ACHN (cell line): ENCODE measurements at regions not wholly inside any gene's neighbourhood (a gene's known extent, or its start where the extent isn't known, plus 50 kb on each side); places are given as distances from the start of the nearest gene placed in this dataset.
A peak's percentile ranks its signal among the peaks of the same experiment; 100 is the strongest.
"Not testable (repeated sequence)": the region's sequence is repeated elsewhere in the genome, so short reads cannot be mapped to it uniquely, and the experiment has no call there.

Experiments
- DNase-seq: peaks from one replicate; pipeline ENCODE4 v3.0.0-alpha.2; 2015
- in situ Hi-C: cut with HindIII; loops from 2 replicates; pipeline ENCODE4 v1.10.0; 2017; ENCODE audit warnings: low sequenced_read_pairs, low pct_ligation_motif_present, low pct_unique_long_range_greater_than_20kb

DNA sequence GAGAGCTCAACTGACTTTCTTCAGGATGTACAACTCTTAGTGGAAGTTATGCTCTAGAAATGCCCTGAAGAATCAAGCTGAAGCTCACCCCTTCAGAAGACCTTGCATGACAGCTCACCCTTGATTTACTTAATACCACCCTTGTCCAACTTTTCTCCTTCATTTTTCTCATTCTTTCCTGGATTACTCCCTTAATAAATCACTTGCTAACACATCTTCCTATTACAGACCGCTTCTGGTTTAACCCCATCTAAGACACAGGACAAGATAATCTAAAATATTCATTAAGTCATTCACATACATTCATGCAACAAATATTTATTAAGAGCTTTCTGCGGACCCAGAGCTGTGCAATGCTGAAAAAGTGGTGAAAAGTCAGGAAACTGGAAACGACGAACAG is 630.7 kb upstream of the RORB start:
- in situ Hi-C loops, result no loop called here
- DNase-seq, result no peak

DNA sequence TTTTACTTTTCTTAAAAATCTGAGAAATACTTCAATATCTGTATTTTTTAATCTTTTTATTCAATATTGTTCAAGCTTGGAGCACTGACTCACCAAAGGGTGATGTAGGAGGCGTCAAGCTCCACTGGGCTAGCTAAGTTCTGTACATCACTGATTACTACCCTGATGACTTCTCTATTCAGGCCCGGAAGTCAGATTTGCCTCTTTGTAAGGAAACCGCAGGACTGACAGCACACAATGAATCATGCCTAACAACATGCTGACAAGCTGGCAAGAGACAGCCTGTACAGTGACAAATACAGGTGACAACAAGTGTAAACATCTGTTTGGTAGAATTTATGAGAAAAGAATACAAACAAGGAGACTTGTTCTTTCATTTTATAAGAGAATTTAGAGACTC is 627.9 kb upstream of the RORB start:
- DNase-seq, result peak; percentile 92
- in situ Hi-C loops, result no loop called here

DNA sequence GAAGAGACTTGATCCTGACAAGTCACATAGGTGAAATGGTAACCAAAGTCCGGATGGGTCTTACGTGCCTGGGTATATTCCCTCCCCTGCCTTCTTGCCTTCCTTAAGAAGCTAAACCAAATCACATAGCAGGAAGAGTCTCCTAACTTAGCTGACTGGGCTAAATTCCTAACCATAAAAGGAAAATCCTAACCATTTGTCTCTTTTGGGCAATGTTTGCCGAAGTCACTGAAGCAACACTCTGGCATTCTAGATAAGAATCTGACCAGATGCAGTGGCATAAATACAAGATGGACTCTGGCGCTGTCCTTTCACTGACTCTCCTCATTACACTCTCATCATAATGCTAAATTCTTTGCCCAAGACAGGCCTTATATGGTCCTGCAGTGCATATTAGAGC is 625.5 kb upstream of the RORB start:
- DNase-seq, result no peak
- in situ Hi-C loops, result no loop called here

DNA sequence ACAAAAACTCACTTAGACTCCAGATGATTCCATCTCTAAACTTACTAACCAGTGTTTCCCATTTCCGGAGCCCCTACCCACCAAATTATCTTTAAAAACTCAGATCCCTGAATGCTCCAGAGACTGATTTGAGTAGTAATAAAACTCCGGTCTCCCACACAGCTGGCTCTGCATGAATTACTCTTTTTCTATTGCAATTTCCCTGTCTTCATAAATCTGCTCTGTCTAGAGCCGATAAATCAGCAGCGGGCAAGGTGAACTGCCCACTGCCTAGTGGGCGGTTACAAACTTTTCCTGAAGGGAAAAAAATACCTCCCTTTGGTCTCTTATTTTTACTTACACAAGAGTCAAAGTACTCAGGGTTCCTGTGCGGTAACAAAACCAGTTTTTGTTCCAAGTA is 624.4 kb upstream of the RORB start:
- no peak for DNase-seq
- in situ Hi-C loops, result no loop called here

DNA sequence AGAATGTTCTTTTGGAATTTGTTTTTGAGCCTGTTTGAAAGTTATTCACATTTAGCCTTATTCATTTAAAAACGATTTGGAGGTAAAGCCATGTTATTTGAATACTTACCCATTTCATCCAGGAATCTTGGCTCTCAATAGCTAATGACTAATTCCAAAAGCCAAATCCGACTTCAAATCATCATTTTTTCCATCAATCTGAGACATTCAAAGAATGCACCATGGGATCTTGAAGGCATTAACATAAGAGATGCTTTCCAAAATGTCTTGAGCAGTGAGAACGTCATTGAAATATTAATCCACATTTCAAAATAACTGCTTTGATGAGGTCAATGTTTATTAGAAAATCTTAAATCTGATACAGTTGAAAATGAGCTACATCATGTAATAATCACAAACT is 617.0 kb upstream of the RORB start:
- in situ Hi-C loops, result no loop called here
- DNase-seq, result no peak

DNA sequence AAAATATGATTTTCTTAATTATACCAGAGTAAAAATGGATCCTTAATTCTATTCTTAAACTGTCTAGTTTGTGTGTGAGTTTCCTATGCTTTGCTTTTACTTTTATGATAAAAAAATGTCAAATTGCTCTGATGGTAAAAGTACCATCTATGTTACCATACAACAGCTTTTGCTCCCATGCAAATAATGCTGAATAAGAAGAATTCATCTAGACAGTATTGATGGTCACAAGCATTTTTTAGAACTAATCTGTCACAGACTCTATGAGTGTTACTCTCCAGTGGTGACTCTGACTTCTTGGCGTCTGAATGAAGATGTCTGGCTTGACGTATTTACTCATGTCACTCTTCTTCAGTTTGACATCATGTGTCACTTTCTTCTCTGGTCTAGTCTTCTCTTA is 608.1 kb upstream of the RORB start:
- in situ Hi-C loops, result no loop called here
- no peak for DNase-seq

DNA sequence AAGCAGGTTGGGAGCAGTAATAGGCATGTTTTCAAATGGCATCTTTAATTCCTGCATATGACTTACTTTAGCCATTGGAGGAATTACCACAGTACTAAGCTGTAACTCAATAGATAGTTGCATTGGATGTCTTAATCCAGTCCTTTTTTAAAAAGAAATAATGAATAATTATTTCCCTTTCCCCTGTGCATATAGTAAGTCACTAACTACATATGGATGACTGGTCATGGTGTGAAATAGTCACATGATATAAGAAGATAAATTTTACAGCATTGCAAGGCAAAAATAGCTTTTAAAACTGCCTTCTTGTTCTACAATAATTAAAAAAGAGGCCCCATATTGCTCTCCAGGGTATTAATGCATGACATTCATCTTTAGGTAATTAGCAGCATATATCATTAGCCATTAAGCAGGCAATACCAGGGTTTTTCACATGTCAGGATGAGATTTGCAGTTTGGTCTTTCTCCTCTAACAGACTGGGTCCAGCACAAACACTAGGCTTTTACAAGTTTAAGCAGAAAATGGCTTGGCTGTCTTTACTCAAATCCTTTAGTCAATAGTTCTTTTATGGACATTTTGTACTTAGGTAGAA is 606.4 kb upstream of the RORB start:
- in situ Hi-C loops, result no loop called here
- DNase-seq, result no peak

DNA sequence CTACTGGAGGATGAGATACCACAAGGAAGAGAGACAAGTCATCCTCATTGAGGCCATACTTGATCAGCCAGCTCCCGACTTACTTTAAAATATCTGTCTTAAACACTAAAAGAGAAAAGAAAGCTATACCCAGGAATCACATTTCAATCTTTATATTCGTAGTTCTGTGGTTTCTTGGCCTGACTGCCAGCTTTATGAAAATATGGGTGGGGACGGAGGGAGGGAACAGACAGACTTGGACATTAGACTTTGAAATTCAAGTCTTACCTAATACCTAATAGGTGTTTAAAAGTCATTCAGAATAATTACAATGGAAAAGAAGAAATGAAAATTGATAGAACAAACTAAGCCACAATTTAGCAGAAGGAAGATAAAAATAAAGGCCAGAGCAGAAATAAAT is 604.8 kb upstream of the RORB start:
- in situ Hi-C loops, result no loop called here
- DNase-seq, result no peak

DNA sequence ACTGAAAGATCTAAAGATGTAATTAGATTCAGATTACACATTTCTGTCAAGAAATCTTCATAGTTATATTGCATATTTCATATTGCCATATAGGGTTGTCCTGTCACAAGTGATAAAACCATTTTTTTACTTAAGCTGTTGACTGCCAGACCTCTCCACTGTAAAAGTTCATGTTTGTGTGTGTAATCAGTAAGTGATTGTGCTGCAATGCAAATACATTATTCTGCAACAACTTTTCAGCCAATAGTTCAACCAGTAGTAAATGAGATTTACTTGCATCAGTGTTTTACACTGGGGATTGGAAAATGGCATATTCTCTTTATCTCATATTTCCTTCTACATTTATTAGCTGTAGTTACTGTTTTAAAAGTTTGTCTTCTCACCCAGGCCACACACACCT is 603.9 kb upstream of the RORB start:
- no peak for DNase-seq
- in situ Hi-C loops, result no loop called here

DNA sequence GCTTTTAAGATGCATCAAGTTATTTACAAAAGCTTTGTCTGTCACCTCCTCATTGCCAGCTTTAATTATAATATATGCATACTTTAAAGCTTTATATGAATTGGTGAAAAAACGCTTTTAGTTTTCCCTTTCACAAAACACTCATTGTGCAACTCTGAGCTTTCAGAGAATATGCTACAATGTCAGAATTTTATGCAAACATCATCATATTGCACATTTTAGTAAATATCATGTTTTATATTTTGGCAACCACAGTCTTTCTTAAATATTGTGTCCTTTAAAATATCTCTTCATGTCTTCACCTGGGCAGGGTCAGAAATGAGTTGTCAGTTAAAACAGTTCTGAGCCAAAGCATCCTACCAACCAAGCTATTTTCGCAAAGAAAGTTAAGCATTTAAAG is 601.1 kb upstream of the RORB start:
- no peak for DNase-seq
- in situ Hi-C loops, result no loop called here

DNA sequence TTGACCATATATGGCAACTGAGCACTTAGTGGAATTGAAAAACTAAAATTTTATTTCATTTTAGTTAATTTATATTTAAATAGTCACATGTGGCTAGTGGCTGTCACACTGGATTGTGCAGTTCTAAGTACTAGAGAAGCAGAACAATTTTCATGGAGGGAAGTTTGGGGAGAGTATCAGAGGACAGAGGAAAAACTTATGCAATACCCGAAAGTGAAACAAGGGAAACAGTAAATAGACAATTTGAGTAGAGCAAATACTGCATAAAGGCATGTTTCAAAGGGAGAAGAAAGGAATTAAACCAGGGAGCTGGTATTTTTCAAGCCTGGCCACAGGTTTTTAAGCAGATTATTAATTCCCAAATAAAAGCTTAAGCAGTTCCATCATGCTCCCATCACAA is 590.5 kb upstream of the RORB start:
- in situ Hi-C loops, result no loop called here
- no peak for DNase-seq

DNA sequence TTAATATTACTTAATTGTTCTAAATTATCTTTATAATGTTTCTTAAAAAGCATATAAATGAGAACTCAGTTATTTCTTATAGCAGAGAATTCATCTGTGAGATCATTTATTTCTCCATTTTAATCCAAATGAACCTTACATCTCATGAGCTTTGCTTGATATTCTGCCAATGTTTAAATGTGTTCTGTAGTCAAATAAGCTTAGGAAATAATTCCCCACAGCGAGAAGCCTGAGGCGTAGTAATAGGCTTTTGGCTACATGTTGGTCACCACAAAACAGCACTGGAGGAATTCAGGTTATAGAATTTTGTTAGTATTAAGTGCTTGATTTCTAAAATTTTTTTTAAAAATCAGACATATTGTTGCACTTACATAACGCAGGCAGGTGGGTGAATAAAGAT is 585.3 kb upstream of the RORB start:
- no peak for DNase-seq
- in situ Hi-C loops, result no loop called here

DNA sequence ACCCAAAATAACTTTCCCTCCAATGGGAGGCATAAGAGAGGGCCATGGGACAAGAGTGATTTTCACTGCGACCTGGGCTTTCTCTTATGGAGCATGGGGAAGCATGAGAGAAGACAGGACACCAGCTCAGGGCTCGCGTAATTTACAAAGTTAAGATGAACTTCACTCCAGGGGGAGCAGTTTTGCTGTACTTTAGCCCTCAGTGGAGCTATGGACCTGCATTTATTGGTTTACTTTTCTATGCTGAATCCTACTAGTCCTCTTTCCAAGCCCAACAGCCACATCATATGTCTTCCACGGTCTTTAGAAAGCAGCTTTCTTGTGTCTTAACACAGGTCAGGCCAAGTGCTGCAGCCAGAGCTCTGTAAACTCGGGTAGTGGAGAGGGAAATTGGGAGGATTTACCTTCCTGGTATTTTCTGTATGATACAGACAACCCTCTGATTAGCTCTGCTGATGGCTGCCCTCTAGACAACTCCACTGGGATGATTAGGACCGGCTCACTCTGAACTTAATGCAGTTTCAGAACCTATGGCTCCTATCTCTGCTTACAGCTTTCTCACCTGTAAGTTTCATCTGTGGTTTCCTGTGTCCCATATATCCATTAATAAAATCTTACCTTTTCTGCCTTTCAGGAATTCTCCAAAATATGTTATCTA is 581.0 kb upstream of the RORB start:
- in situ Hi-C loops, result no loop called here
- DNase-seq, result peak; percentile 38

DNA sequence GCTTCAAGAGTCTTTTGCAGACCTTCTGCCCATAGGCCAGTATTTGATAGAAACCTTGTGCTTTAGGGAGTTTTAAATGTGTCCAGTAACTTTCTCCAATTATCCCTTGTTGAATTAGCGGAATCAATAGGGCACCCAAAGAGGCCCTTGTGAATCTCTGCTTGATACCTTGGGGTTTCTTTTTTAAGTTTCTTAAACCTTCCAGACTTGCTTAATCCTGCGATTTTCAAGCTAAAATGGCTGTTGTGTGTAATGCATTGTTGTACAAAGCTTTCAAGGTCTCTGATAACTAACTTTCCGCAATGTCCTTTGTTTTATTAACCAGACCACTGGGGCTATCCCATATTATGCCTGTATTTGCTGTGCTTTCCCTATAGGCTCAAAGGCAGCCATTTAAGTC is 577.4 kb upstream of the RORB start:
- in situ Hi-C loops, result no loop called here
- DNase-seq, result no peak

DNA sequence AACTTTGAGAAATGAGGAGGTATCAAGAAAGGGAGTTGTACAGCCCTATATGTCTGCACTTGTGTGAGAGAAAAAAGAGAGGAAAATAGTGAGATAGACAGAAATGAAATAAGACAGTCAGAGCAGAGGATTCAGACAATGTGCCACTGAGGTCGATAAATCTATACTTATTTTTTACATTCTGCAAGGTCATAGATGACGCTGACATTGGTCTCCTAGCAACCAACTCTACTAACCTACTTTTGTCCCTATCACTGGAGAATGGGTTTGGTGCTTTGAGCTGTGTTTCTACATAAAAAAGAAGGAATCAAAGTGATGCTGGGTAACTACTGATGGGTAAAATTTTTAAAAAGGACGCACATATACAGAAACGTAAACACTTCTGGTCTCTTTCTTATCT is 573.3 kb upstream of the RORB start:
- in situ Hi-C loops, result no loop called here
- DNase-seq, result no peak

DNA sequence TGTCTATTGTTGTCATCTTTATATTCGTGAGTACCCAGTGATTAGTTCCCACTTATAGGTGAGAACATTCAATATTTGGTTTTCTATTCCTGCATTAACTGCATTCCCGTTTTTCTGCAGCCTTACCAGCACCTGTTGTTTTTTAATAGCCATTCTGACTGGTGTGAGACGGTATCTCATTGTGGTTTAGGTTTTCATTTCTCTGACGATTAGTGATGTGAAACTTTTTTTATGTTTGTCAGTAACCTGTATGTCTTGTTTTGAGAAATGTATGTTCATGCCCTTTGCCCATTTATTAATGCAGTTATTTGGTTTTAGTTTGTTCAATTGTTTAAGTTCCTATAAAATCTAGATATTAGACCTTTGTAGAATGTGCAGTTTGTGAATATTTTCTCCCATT is 546.0 kb upstream of the RORB start:
- DNase-seq, result no peak
- in situ Hi-C loops, result no loop called here

DNA sequence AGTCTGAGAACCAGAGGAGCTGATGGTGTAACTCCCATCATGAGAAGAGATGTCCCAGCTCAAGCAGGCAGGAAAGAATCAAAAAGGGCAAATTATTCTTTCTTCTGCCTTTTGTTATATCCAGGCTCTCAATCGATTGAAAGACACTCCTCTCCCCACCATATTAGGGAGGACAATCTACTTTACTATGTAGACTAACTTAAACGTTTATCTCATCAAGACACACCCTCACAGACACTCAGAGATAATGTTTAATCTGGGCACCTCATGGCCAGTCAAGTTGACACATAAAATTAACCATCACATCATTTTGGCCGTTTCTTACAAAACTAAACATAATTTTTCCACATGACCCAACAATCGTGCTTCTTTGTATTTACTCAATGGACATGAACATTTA is 534.3 kb upstream of the RORB start:
- in situ Hi-C loops, result no loop called here
- no peak for DNase-seq

DNA sequence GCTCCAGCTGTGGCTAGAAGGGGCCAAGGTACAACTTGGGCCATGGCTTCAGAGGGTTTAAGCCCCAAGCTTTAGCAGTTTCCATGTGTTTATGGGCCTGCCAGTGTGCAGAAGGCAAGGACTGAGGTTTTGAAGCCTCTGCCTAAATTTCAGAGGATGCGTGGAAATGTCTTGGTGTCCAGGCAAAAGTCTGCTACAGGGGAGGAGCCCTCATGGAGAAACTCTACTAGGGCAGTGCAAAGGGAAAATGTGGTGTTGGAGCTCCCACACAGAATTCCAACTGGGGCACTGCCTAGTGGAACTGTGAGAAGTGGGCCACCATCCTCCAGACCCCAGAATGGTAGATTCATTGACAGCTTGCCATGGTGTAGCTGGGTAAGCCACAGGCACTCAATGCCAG is 527.2 kb upstream of the RORB start:
- in situ Hi-C loops, result no loop called here
- DNase-seq, result no peak

DNA sequence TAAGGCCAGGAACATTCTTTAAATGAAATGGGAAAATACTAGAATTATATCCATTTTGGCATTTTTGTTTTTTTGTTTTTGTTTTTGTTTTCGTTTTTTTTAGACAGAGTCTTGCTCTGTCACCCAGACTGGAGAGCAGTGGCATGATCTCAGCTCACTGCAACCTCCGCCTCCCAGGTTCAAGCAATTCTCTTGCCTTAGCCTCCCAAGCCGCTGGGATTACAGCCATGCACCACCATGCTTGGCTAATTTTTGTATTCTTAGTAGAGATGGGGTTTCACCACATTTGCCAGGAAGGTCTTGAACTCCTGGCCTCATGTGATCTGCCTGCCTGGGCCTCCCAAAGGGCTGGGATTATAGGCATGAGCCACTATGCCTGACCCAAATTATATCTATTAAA is 520.7 kb upstream of the RORB start:
- in situ Hi-C loops, DNase-seq: not testable (repeated sequence)

DNA sequence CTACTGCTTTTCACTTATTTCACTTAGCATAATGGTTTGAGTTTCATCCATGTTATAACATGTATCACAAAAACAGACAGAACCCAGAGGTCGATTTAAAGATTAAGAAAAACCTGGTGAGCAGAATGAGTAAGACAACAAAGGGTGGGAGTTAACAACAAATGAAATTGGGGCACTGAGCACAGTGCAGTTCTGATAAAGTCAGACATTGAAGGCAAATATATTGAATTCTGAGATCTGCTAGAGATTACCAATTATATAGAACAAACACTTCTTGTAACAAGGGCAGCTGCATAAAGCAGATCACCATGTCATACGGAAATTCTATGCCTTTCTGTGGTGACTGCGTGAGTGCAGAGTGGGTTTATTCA is 517.3 kb upstream of the RORB start:
- in situ Hi-C loops, result no loop called here
- no peak for DNase-seq

DNA sequence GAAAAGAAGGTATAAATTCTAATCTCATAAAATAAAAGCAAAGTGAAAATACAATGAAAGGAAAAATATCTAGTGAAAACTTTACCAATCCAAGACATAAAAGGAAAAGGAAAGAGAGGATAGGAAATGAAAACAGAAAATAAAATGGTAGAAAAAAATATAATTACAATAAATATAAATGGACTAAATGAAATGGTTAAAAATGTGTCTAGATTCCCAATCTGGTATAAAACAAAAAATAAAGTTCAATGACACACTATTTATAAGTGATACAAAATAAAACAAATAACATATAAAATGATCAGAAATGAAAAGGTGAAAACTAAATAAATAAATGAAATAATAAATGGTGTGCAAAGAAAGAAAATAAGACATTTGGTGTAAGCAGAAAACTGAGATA is 516.4 kb upstream of the RORB start:
- no peak for DNase-seq
- in situ Hi-C loops, result no loop called here
